HepG2 (cell line): ENCODE measurements at regions not wholly inside any gene's neighbourhood (a gene's known extent, or its start where the extent isn't known, plus 50 kb on each side); places are given as distances from the start of the nearest gene placed in this dataset.
A peak's percentile ranks its signal among the peaks of the same experiment; 100 is the strongest.

Source experiments
- ATAC-seq: fragments of 200-7000 bp; cut with Tn5 transposase; 3 replicates; pipeline ENCODE4 v1.9.1; 2020; ENCODE audit warnings: mild to moderate bottlenecking, moderate library complexity
- BruUV-seq: library from RNA; stranded (reverse); fragments of 400-500 nt; replicated peaks from 2 replicates; lab custom pipeline; 2021; lab: Mats Ljungman, UMichigan
- CTCF ChIA-PET: fragments of 300-600 bp; formaldehyde crosslinking; extraction: SDS; loops from one replicate; lab custom pipeline; 2021; ENCODE audit warnings: low total read pairs, inconsistent platforms, low intra/inter-chr PET ratio; lab: Yijun Ruan, JAX
- POLR2A ChIA-PET: fragments of 350-600 bp; sonication (Branson Sonifier 250); formaldehyde crosslinking; loops from one replicate; lab custom pipeline; 2020; ENCODE audit warnings: antibody characterized with exemption, inconsistent platforms; lab: Yijun Ruan, JAX
- DNase-seq: peaks from one replicate; pipeline ENCODE4 v3.0.0-alpha.2; 2015; ENCODE audit warnings: low spot score
- FAIRE-seq: peaks from 3 replicates; lab custom pipeline; 2011; peaks lifted over from hg19 to GRCh38; lab: Jason Lieb, UNC
- H2AFZ ChIP-seq: one replicate; pipeline ENCODE4 v1.6.1; 2011; ENCODE audit warnings: low read length, inconsistent platforms
- H3K27ac ChIP-seq: fragments of 300-600 bp; 3 replicates; pipeline ENCODE4 v1.8.0; 2011; ENCODE audit warnings: mixed run types, mild to moderate bottlenecking, mixed read lengths, low read length, inconsistent platforms; ENCODE audit not compliant: insufficient read depth; ENCODE audit errors: extremely low read length
- H3K27me3 ChIP-seq, 2 experiments: fragments of 200-600 bp in 1 of 2; 2 replicates in 1 of 2; 3 replicates in 1 of 2; pipeline versions ENCODE4 v1.6.0 to v1.8.0; 2011; ENCODE audit warnings: low read length in 2 of 2, mild to moderate bottlenecking in 2 of 2, moderate library complexity in 2 of 2, inconsistent platforms in 1 of 2; ENCODE audit not compliant: insufficient read depth in 2 of 2, control insufficient read depth in 1 of 2
- H3K36me3 ChIP-seq, 2 experiments: fragments of 200-600 bp in 1 of 2; replicated peaks in 1 of 2; 2 replicates in 1 of 2; 3 replicates in 1 of 2; pipeline versions ENCODE4 v1.5.1 to v1.8.0; 2011; ENCODE audit warnings: low read length in 2 of 2, inconsistent platforms in 1 of 2; ENCODE audit not compliant: insufficient read depth in 2 of 2, control insufficient read depth in 1 of 2
- H3K4me1 ChIP-seq: 2 replicates; pipeline ENCODE4 v1.5.1; 2012; ENCODE audit warnings: low read length, inconsistent platforms; ENCODE audit not compliant: insufficient read depth
- H3K4me2 ChIP-seq: 2 replicates; pipeline ENCODE4 v1.6.0; 2011; ENCODE audit warnings: low read depth, low read length, inconsistent platforms
- H3K4me3 ChIP-seq, 3 experiments: fragments of 200-600 bp in 1 of 3; sonication (generic), shearing (Covaris generic) in 1 of 3; replicated peaks in 1 of 3; 2 replicates each; pipeline ENCODE4 v1.5.1; 2011 to 2016; ENCODE audit warnings: low read length in 3 of 3, inconsistent platforms in 2 of 3, low read depth in 2 of 3, mild to moderate bottlenecking in 2 of 3, control low read depth in 1 of 3, mixed read lengths in 1 of 3; ENCODE audit not compliant: insufficient read depth in 1 of 3
- H3K79me2 ChIP-seq: one replicate; pipeline ENCODE4 v1.6.1; 2011; ENCODE audit warnings: low read length, inconsistent platforms; ENCODE audit not compliant: insufficient read depth
- H3K9ac ChIP-seq: 2 replicates; pipeline ENCODE4 v1.6.0; 2011; ENCODE audit warnings: mild to moderate bottlenecking, low read depth, low read length, inconsistent platforms; ENCODE audit not compliant: insufficient read depth
- H3K9me3 ChIP-seq: 2 replicates; pipeline ENCODE4 v1.5.1; 2012; ENCODE audit warnings: mild to moderate bottlenecking, low read length
- H4K20me1 ChIP-seq: 2 replicates; pipeline ENCODE4 v1.6.0; 2011; ENCODE audit warnings: inconsistent platforms, mild to moderate bottlenecking, low read length, moderate library complexity; ENCODE audit not compliant: insufficient read depth
- FOSL2 ChIP-seq: sonication (generic); formaldehyde crosslinking; IDR thresholded peaks from 2 replicates; pipeline ENCODE4 v1.4.0; 2020; ENCODE audit warnings: missing genetic modification reagents
- JARID2 ChIP-seq: sonication (generic); formaldehyde crosslinking; IDR thresholded peaks from 2 replicates; pipeline ENCODE4 v1.8.1; 2023; ENCODE audit warnings: missing genetic modification reagents, inconsistent platforms; ENCODE audit not compliant: insufficient replicate concordance
- ZBTB38 ChIP-seq: sonication (generic); formaldehyde crosslinking; IDR thresholded peaks from 2 replicates; pipeline ENCODE4 v1.5.1; 2020; ENCODE audit warnings: mild to moderate bottlenecking, missing genetic modification reagents
- ZKSCAN5 ChIP-seq: sonication (generic); formaldehyde crosslinking; IDR thresholded peaks from 2 replicates; pipeline ENCODE4 v1.5.1; 2020; ENCODE audit warnings: mild to moderate bottlenecking, missing genetic modification reagents
- ZNF264 ChIP-seq: sonication (generic); formaldehyde crosslinking; IDR thresholded peaks from 2 replicates; pipeline ENCODE4 v1.4.0; 2020; ENCODE audit warnings: missing genetic modification reagents
- ZNF441 ChIP-seq: sonication (generic); formaldehyde crosslinking; IDR thresholded peaks from 2 replicates; pipeline ENCODE4 v1.7.0; 2021; ENCODE audit warnings: missing genetic modification reagents, borderline replicate concordance
- WGBS: methylation state at CpG from one replicate; pipeline ENCODE4 v1.1.6; 2017; ENCODE audit warnings: low lambda C conversion rate; 5-methylcytosine and 5-hydroxymethylcytosine counted together
- in situ Hi-C: cut with HindIII; loops from 2 replicates; pipeline ENCODE4 v1.10.0; 2017; ENCODE audit warnings: low pct_unique_long_range_greater_than_20kb; ENCODE audit not compliant: extremely low pct_ligation_motif_present
- intact Hi-C: fragments of 100-400 bp; cut with micrococcal nuclease; formaldehyde crosslinking; loops from one replicate; pipeline ENCODE4 v1.10.0; 2022; ENCODE audit not compliant: unreplicated experiment
- TF ChIP-seq, protein P1 (sequence below): IDR thresholded peaks from 2 replicates; pipeline ENCODE4 v1.6.1; 2016; ENCODE audit warnings: missing compliant biosample characterization, missing genetic modification reagents, borderline replicate concordance
- TF ChIP-seq, protein P2 (sequence below): sonication (generic); formaldehyde crosslinking; IDR thresholded peaks from 2 replicates; pipeline ENCODE4 v1.5.0; 2020; ENCODE audit warnings: mild to moderate bottlenecking, missing genetic modification reagents

DNA sequence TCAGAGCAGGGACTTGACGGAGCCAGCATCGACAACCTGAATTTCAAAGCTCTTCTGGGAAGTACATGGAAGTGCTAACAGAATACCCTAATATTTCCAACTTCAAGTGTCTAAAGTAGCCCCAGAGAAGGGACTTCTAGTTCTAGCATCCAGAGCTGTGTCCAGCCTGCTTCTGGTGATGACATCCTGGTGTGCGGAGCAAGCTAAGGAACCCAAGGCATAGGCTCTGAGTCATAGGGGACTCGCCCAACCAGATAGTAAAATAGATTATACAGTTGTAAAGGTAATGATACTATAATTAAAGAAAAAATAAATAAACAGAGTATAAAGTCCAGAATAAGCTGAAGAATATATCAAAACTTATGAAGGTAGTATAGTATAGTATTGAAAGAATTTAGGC, 108.1 kb upstream of the SERPINE2 start:
- peak overlapping the region; percentile 76 for H3K9ac ChIP-seq
- BruUV-seq: no TSS peak
- intact Hi-C loops: loop anchor here (2.0 kb wide), 2 partner anchors 126 to 152 kb away; no protein-coding TSS in a partner anchor
- no peaks in the 10 kb centered on the region for H3K79me2 ChIP-seq
- in situ Hi-C loops: no loop called here
- CTCF ChIA-PET: no interaction called here
- no peak for DNase-seq
- H2AFZ ChIP-seq: no peak overlapping the region
- WGBS: 92% methylated on average over 4 of the region's 4 CpGs
- POLR2A ChIA-PET: interaction anchor here (0.6 to 2.3 kb wide), 11 partner anchors 9 to 338 kb away, joined by 3 to 22 read pairs (median 3); no protein-coding TSS in a partner anchor
- H3K36me3 ChIP-seq: no peaks in the 10 kb centered on the region
- H3K27me3 ChIP-seq: no peaks in the 10 kb centered on the region
- H3K4me2 ChIP-seq: peak overlapping the region; percentile 75
- peak overlapping the region in 1 of 3 experiments; percentile 34; a peak in 1 of 6 replicates for H3K4me3 ChIP-seq
- H4K20me1 ChIP-seq: no peaks in the 10 kb centered on the region
- FAIRE-seq: no peak
- H3K27ac ChIP-seq: peak overlapping the region; percentile 93
- peaks cover 98% of the 10 kb centered on the region for H3K4me1 ChIP-seq
- no peaks in the 10 kb centered on the region for H3K9me3 ChIP-seq
- TF ChIP-seq FOSL2 (CRISPR knock-in tag) (peak; percentile 35), ZKSCAN5 (no peak), ZBTB38 (CRISPR knock-in tag) (peak; percentile 75; the same call in 1 of the 2 replicates), JARID2 (CRISPR knock-in tag) (no peak), ZNF264 (CRISPR knock-in tag) (peak; percentile 0; the same call in 1 of the 2 replicates), ZNF441 (0 out of 2 replicates have a peak, but pooled peaks have one; percentile 38)
- TF ChIP-seq, protein P1, sequence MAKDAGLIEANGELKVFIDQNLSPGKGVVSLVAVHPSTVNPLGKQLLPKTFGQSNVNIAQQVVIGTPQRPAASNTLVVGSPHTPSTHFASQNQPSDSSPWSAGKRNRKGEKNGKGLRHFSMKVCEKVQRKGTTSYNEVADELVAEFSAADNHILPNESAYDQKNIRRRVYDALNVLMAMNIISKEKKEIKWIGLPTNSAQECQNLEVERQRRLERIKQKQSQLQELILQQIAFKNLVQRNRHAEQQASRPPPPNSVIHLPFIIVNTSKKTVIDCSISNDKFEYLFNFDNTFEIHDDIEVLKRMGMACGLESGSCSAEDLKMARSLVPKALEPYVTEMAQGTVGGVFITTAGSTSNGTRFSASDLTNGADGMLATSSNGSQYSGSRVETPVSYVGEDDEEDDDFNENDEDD (CRISPR knock-in tag): 0 out of 2 replicates have a peak, but pooled peaks have one; percentile 13
- TF ChIP-seq, protein P2, sequence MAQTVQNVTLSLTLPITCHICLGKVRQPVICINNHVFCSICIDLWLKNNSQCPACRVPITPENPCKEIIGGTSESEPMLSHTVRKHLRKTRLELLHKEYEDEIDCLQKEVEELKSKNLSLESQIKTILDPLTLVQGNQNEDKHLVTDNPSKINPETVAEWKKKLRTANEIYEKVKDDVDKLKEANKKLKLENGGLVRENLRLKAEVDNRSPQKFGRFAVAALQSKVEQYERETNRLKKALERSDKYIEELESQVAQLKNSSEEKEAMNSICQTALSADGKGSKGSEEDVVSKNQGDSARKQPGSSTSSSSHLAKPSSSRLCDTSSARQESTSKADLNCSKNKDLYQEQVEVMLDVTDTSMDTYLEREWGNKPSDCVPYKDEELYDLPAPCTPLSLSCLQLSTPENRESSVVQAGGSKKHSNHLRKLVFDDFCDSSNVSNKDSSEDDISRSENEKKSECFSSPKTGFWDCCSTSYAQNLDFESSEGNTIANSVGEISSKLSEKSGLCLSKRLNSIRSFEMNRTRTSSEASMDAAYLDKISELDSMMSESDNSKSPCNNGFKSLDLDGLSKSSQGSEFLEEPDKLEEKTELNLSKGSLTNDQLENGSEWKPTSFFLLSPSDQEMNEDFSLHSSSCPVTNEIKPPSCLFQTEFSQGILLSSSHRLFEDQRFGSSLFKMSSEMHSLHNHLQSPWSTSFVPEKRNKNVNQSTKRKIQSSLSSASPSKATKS (CRISPR knock-in tag): 0 out of 2 replicates have a peak, but pooled peaks have one; percentile 3
- no peak for ATAC-seq
